ENCODE measurements at regions not wholly inside any gene's neighbourhood (a gene's known extent, or its start where the extent isn't known, plus 50 kb on each side); places are given as distances from the start of the nearest gene placed in this dataset.

- Histone ChIP-seq H3K27ac (no peak overlapping the region), H3K27me3 (no peaks in the 10 kb centered on the region), H3K79me2 (ENCODE audit: low read depth) (no peaks in the 10 kb centered on the region), H3F3A (ENCODE audit: low read depth) (peaks cover 7% of the 10 kb centered on the region), H3K36me3 (no peaks in the 10 kb centered on the region), H3K9ac (no peak overlapping the region), H4K20me1 (ENCODE audit: low read depth) (no peaks in the 10 kb centered on the region), H2AFZ (replicated peaks) (no peak overlapping the region), H3K4me1 (no peaks in the 10 kb centered on the region), H3K4me3 (no peak overlapping the region), H3K4me2 (no peak overlapping the region), H3K9me3 (ENCODE audit: low read depth) (no peaks in the 10 kb centered on the region)
- no peak for DNase-seq (ENCODE audit: low spot score)
- Mint-ChIP-seq H3K9me3 (peaks cover 6% of the 10 kb centered on the region), H3K4me3 (no peak overlapping the region), H3K27ac (no peak overlapping the region), H3K36me3 (peaks cover 2% of the 10 kb centered on the region), H3K27me3 (ENCODE audit: insufficient read depth, low read depth) (peaks cover 2% of the 10 kb centered on the region), H3K4me1 (peaks cover 26% of the 10 kb centered on the region)
- TF ChIP-seq EZH2 (IDR thresholded peaks at IDR 0.05) (no peak), EZH2phosphoT487 (IDR thresholded peaks at IDR 0.05) (no peak)
- TF ChIP-seq, protein P1, sequence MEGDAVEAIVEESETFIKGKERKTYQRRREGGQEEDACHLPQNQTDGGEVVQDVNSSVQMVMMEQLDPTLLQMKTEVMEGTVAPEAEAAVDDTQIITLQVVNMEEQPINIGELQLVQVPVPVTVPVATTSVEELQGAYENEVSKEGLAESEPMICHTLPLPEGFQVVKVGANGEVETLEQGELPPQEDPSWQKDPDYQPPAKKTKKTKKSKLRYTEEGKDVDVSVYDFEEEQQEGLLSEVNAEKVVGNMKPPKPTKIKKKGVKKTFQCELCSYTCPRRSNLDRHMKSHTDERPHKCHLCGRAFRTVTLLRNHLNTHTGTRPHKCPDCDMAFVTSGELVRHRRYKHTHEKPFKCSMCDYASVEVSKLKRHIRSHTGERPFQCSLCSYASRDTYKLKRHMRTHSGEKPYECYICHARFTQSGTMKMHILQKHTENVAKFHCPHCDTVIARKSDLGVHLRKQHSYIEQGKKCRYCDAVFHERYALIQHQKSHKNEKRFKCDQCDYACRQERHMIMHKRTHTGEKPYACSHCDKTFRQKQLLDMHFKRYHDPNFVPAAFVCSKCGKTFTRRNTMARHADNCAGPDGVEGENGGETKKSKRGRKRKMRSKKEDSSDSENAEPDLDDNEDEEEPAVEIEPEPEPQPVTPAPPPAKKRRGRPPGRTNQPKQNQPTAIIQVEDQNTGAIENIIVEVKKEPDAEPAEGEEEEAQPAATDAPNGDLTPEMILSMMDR (IDR thresholded peaks at IDR 0.05) = no peak
Observed at GRCh38 chr2:601387-601698, 75.9 kb downstream of the TMEM18 start.

DNA sequence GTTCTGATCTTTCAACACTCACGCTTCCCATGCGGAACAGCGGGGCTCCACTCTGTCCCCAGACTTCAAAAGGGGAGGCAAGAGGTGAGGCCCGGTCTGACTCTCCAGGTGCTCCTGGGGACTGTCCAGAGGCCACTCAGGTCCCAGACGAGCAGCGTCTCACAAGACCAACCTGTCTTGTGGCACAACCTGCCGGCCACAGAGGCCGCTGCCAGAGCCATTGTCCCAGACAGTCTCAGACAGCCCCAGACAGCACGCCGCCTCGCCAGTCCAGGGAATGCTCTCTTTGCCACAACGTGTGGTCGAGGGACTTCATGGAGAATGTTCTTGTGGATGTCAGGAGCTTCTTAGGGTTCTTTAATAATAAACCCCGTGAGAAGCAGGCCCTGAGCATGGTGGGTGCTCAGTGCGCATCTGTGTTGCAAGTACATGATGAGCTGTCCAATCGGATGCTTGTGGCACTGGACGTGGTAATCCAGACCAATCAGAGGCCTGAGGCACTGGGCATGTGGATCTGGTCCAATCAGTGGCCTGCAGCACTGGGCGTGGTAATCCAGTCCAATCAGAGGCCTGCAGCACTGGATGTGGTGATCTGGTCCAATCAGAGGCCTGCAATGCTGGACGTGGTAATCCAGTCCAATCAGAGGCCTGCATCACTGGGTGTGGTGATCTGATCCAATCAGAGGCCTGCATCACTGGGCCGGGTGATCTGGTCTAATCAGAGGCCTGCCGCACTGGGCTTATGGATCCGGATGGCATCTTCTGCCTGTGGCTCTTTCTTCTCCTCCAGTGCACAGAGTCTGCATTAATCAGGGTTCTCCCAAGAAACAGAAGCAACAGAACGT is 76.4 kb downstream of the TMEM18 start:
- Histone ChIP-seq H3K27me3 (no peaks in the 10 kb centered on the region), H3K4me1 (no peaks in the 10 kb centered on the region), H3F3A (ENCODE audit: low read depth) (peaks cover 7% of the 10 kb centered on the region), H2AFZ (replicated peaks) (no peak overlapping the region), H3K4me3 (no peak overlapping the region), H3K27ac (no peak overlapping the region), H3K9ac (no peak overlapping the region), H3K79me2 (ENCODE audit: low read depth) (no peaks in the 10 kb centered on the region), H3K4me2 (no peak overlapping the region), H3K36me3 (no peaks in the 10 kb centered on the region), H3K9me3 (ENCODE audit: low read depth) (no peaks in the 10 kb centered on the region), H4K20me1 (ENCODE audit: low read depth) (no peaks in the 10 kb centered on the region)
- Mint-ChIP-seq H3K27ac (no peak overlapping the region), H3K27me3 (ENCODE audit: insufficient read depth, low read depth) (peaks cover 2% of the 10 kb centered on the region), H3K36me3 (peaks cover 2% of the 10 kb centered on the region), H3K4me3 (no peak overlapping the region), H3K4me1 (peaks cover 31% of the 10 kb centered on the region), H3K9me3 (peaks cover 6% of the 10 kb centered on the region)
- no peak for TF ChIP-seq EZH2phosphoT487 (IDR thresholded peaks at IDR 0.05)
- TF ChIP-seq, protein P1 (IDR thresholded peaks at IDR 0.05) = no peak
- no peak for TF ChIP-seq EZH2 (IDR thresholded peaks at IDR 0.05)
- no peak for DNase-seq (ENCODE audit: low spot score)

DNA sequence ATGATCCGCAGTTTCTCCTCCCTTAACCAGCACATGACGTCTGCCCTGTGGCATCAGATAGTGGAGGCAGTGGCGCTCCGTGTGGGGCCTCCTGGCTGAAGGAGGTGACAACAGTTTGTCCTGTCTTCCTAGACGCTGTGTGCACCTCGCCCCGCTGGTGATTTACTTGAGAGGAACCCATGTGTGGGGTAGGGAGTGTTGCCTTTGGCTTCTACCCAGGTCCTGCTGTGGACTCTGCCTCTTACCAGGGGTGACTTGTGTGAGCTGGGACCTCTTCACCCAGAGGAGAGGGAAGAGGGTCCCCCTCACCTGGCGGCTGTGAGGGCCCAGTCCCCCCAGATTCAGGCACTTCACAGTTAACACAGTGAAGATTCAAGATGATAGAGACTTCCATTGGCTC is 77.6 kb downstream of the TMEM18 start:
- no peak overlapping the region for H3K4me3 Mint-ChIP-seq
- Histone ChIP-seq H3K36me3 (no peaks in the 10 kb centered on the region), H3K4me1 (no peaks in the 10 kb centered on the region), H3F3A (ENCODE audit: low read depth) (peaks cover 5% of the 10 kb centered on the region), H3K79me2 (ENCODE audit: low read depth) (no peaks in the 10 kb centered on the region), H3K9ac (no peak overlapping the region), H2AFZ (replicated peaks) (no peak overlapping the region), H3K4me2 (no peak overlapping the region), H3K9me3 (ENCODE audit: low read depth) (no peaks in the 10 kb centered on the region), H3K4me3 (no peak overlapping the region), H3K27ac (no peak overlapping the region), H4K20me1 (ENCODE audit: low read depth) (no peaks in the 10 kb centered on the region), H3K27me3 (no peaks in the 10 kb centered on the region)
- TF ChIP-seq, protein P1 (IDR thresholded peaks at IDR 0.05) = no peak
- no peak for TF ChIP-seq EZH2phosphoT487 (IDR thresholded peaks at IDR 0.05)
- no peak for TF ChIP-seq EZH2 (IDR thresholded peaks at IDR 0.05)
- H3K27ac Mint-ChIP-seq = no peak overlapping the region
- no peak for DNase-seq (ENCODE audit: low spot score)
- peaks cover 2% of the 10 kb centered on the region for H3K27me3 Mint-ChIP-seq (ENCODE audit: insufficient read depth, low read depth)
- H3K9me3 Mint-ChIP-seq = peaks cover 6% of the 10 kb centered on the region
- H3K4me1 Mint-ChIP-seq = peaks cover 36% of the 10 kb centered on the region
- H3K36me3 Mint-ChIP-seq = peaks cover 2% of the 10 kb centered on the region
